ENCODE measurements at regions not wholly inside any gene's neighbourhood (a gene's known extent, or its start where the extent isn't known, plus 50 kb on each side); places are given as distances from the start of the nearest gene placed in this dataset.
A peak's percentile ranks its signal among the peaks of the same experiment; 100 is the strongest.

DNA sequence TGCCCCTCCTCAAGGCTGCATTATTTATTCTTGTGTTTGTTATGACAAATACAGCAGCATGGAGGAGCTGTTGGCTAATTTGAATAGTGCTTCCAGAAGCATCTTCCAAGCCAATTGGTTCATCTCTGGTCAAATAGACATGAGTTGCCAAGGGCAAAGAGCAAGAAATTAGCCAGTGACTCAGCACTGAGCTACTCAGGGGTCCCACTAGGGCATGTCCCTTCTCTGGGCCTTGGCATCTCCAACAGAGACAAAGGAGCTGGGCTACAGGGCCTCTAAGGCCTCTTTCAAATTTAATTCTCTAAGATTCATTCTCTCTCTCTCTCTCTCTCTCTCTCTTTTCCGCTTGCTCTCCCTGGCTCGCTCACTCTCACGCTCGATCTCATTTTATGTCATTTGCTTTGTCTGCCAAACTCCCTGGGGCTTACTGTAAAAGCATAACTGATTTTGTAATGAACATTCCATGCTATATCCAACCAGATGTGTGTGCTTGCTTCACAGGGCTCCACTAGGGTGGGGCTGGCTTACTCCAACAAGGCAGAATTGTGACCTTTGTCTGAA lies 86.7 kb upstream of the MAGEA4 start:
- H3K36me3 ChIP-seq = no peaks in the 10 kb centered on the region
- H3K4me3 ChIP-seq = no peak overlapping the region
- TF ChIP-seq, protein P1, sequence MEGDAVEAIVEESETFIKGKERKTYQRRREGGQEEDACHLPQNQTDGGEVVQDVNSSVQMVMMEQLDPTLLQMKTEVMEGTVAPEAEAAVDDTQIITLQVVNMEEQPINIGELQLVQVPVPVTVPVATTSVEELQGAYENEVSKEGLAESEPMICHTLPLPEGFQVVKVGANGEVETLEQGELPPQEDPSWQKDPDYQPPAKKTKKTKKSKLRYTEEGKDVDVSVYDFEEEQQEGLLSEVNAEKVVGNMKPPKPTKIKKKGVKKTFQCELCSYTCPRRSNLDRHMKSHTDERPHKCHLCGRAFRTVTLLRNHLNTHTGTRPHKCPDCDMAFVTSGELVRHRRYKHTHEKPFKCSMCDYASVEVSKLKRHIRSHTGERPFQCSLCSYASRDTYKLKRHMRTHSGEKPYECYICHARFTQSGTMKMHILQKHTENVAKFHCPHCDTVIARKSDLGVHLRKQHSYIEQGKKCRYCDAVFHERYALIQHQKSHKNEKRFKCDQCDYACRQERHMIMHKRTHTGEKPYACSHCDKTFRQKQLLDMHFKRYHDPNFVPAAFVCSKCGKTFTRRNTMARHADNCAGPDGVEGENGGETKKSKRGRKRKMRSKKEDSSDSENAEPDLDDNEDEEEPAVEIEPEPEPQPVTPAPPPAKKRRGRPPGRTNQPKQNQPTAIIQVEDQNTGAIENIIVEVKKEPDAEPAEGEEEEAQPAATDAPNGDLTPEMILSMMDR (IDR thresholded peaks at IDR 0.05) = no peak
- H3K9me3 ChIP-seq = no peaks in the 10 kb centered on the region
- WGBS, 2 donors = 81 to 88% methylated on average over 4 of the region's 4 CpGs
- no peak overlapping the region for H3K27ac ChIP-seq
- no peak for DNase-seq
- no peaks in the 10 kb centered on the region for H3K4me1 ChIP-seq
- intact Hi-C loops (cut with DNase I) = no loop called here
- H3K27me3 ChIP-seq = no peaks in the 10 kb centered on the region
- no peak for FAIRE-seq
- ATAC-seq = peak in 3 of 4 donors; percentile 11 to 63 (median 18)

DNA sequence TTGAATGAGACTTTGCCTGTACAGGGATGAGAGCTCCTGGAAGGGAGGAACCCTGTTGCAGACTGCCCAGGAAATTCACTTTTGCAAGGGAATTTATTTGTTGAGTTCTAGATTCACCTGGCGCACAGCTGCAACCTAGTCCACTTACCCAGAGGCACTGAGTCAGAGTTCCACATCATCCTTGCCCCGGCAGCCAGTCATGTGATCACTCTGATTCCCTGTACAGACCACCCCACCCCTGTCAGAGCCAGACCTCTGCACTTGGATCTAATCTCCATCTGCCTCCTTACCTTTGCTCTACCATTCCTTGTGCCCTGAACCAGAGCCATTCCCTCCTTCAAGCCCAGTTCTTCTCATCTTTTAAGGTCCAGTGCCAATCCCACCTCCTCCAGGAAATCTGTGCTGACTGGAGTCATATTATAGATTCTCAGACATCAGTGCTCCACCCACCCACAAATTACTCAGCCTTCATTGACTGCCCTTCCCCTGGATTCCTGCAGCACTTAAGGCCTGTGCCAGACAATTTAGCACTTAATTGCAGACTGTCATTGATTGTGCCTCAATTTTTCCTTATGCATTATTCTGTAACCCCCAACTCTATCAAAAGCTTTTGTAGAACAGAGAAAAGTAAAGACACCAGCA lies 84.1 kb upstream of the MAGEA4 start:
- ATAC-seq = no peak
- Histone ChIP-seq H3K9me3 (no peaks in the 10 kb centered on the region), H3K4me3 (no peak overlapping the region), H3K27ac (no peak overlapping the region), H3K27me3 (no peaks in the 10 kb centered on the region), H3K36me3 (no peaks in the 10 kb centered on the region), H3K4me1 (no peaks in the 10 kb centered on the region)
- intact Hi-C loops (cut with DNase I) = no loop called here
- no peak for FAIRE-seq
- TF ChIP-seq, protein P1 (IDR thresholded peaks at IDR 0.05) = no peak
- WGBS, 2 donors = 61 to 82% methylated on average over 2 of the region's 2 CpGs
- DNase-seq = no peak

DNA sequence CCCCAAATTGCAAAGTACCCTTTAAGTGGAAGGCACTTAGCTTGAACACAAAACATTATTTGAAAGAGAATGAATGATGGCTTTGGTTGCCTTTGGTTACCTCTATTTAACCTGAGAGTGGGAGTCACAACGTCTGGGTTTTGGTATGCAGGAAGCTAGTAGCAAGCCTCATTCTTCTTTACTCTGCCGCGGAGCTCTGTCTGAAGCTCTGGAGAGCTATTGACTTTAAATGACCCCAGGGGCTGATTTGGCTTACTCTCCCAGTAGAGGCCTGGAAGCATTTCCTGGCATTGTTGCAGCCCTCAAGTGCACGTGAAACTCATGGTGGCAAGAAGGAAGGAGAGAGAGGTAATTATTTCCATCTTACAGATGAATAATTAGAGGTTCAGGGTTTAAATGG lies 81.8 kb upstream of the MAGEA4 start:
- FAIRE-seq (no peak), DNase-seq (no peak), ATAC-seq (no peak)
- TF ChIP-seq, protein P1 (IDR thresholded peaks at IDR 0.05) = no peak
- Histone ChIP-seq H3K27me3 (peaks cover 0 to 2% (median 0%) of the 10 kb centered on the region in 4 donors), H3K27ac (no peak overlapping the region), H3K9me3 (no peaks in the 10 kb centered on the region), H3K4me1 (no peaks in the 10 kb centered on the region), H3K36me3 (no peaks in the 10 kb centered on the region), H3K4me3 (no peak overlapping the region)
- intact Hi-C loops (cut with DNase I) = no loop called here
- 14 to 24% methylated on average over 4 of the region's 4 CpGs for WGBS, 2 donors

DNA sequence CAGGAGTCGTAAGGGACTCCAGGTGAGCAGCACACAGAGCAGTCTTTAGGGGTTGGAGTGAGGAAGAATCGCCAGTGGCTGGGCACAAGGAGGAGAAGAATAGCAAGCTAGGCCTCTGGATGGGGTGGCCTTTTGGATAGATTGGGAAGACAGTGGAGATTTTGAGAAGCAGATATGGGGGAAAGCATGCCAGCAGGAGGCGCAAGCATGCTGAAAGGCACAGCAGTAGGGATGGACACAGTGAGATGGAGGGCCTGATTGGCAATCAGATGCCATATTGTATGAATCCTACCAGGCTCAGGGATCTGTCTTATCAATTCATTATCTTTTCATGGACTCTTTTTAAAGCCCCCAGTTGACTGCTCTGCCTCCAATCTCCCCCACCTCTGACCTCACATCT lies 60.4 kb upstream of the MAGEA4 start:
- FAIRE-seq = no peak
- Histone ChIP-seq H3K27me3 (no peaks in the 10 kb centered on the region), H3K4me1 (no peaks in the 10 kb centered on the region), H3K27ac (no peak overlapping the region), H3K36me3 (no peaks in the 10 kb centered on the region), H3K4me3 (no peak overlapping the region), H3K9me3 (no peaks in the 10 kb centered on the region)
- 75 to 91% methylated on average over 3 of the region's 3 CpGs for WGBS, 2 donors
- DNase-seq = no peak
- TF ChIP-seq, protein P1 (IDR thresholded peaks at IDR 0.05) = no peak
- intact Hi-C loops (cut with DNase I) = no loop called here
- no peak for ATAC-seq

DNA sequence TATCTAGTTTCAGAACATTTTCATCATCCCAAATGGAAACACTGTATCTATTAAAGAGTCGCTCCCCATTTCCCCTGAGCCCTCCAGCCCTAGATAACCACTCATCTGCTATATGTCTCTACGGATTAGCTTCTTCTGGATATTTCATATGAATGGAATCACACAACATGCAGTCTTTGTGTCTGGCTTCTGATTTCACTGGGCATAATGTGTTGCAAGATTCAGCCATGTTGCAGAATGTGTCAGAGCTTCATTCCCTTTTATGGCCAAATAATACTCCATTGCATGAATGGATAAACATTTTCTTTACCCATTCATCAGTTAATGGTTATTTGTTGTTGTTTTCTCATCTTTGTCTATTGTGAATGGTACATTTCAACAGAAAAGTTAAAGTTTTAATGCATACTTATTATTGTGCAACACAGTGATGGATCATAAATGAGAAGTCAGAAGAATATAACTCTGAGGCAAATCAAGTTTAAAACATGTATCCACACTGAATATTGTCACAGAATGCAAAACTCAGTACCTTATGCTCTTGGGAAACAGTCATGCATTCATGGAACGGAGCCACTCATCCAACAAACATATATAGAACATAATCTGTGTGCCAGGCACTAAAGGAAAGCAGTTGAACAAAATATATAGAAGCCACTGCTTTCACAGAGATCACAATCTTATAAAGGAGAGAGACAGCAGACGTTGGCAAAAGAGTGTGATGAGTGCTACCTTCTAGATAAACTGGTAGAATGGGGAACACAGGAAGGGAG lies 57.8 kb upstream of the MAGEA4 start:
- Histone ChIP-seq H3K9me3 (no peaks in the 10 kb centered on the region), H3K27ac (no peak overlapping the region), H3K4me1 (no peaks in the 10 kb centered on the region), H3K27me3 (no peaks in the 10 kb centered on the region), H3K36me3 (no peaks in the 10 kb centered on the region), H3K4me3 (no peak overlapping the region)
- DNase-seq (no peak), FAIRE-seq (no peak), ATAC-seq (no peak)
- WGBS, 2 donors = 39 to 45% methylated on average over 4 of the region's 4 CpGs
- intact Hi-C loops (cut with DNase I) = no loop called here
- TF ChIP-seq, protein P1 (IDR thresholded peaks at IDR 0.05) = no peak

All from pancreas (tissue), 10 donors.